ENCODE measurements at regions not wholly inside any gene's neighbourhood (a gene's known extent, or its start where the extent isn't known, plus 50 kb on each side); places are given as distances from the start of the nearest gene placed in this dataset.

- Histone ChIP-seq H3K9ac (replicated peaks in 1 of 4; ENCODE audit: extremely low read depth in 1 of 4, low read depth in 3 of 4, low read length in 3 of 4) (no peak overlapping the region), H3K4ac (replicated peaks; ENCODE audit: insufficient read length, low read depth, low read length) (no peak overlapping the region), H3K56ac (replicated peaks; ENCODE audit: insufficient read length, low read depth, low read length) (no peak overlapping the region), H4K5ac (ENCODE audit: insufficient read length, low read depth, low read length) (no peak overlapping the region), H3K4me3 (ENCODE audit: extremely low read depth in 1 of 4, insufficient read depth in 2 of 4, low read depth in 3 of 4, low read length in 4 of 4) (no peak overlapping the region), H3K79me2 (ENCODE audit: control insufficient read depth in 1 of 2, insufficient read depth in 2 of 2, low read length in 2 of 2) (no peaks in the 10 kb centered on the region), H3K27ac (ENCODE audit: low read depth, low read length) (no peak overlapping the region), H3K4me2 (ENCODE audit: insufficient read depth in 1 of 2, low read depth in 2 of 2, low read length in 2 of 2) (no peak overlapping the region), H3K27me3 (replicated peaks in 1 of 4; ENCODE audit: control insufficient read depth in 3 of 4, extremely low read depth in 1 of 4, insufficient read depth in 3 of 4, low read length in 3 of 4) (no peaks in the 10 kb centered on the region), H4K91ac (replicated peaks; ENCODE audit: insufficient read length, low read length) (no peak overlapping the region), H3K4me1 (replicated peaks in 1 of 4; ENCODE audit: control insufficient read depth in 3 of 4, insufficient read depth in 4 of 4, low read length in 3 of 4) (peaks cover 0 to 4% (median 2%) of the 10 kb centered on the region in 4 experiments; a peak in 2 of 7 replicates), H3K14ac (ENCODE audit: insufficient read length) (no peak overlapping the region), H3K23ac (ENCODE audit: insufficient read length) (no peak overlapping the region), H3K9me3 (ENCODE audit: insufficient read depth in 2 of 2, low read depth in 1 of 2, low read length in 1 of 2) (no peaks in the 10 kb centered on the region), H4K20me1 (replicated peaks in 1 of 2; ENCODE audit: control insufficient read depth in 1 of 2, insufficient read depth in 2 of 2, low read length in 2 of 2) (no peaks in the 10 kb centered on the region), H2AFZ (ENCODE audit: low read length) (no peak overlapping the region), H2BK12ac (ENCODE audit: low read depth, low read length) (no peak overlapping the region), H4K8ac (ENCODE audit: extremely low read depth, insufficient read depth, low read length) (no peak overlapping the region), H2BK5ac (ENCODE audit: low read depth, low read length) (no peak overlapping the region), H3K18ac (ENCODE audit: extremely low read depth, low read length) (no peak overlapping the region), H3K23me2 (ENCODE audit: low read depth, low read length) (no peaks in the 10 kb centered on the region), H2BK15ac (ENCODE audit: low read length) (no peak overlapping the region), H3K79me1 (ENCODE audit: low read depth, low read length) (no peaks in the 10 kb centered on the region), H2BK20ac (ENCODE audit: low read length) (no peak overlapping the region), H3K36me3 (ENCODE audit: control insufficient read depth in 2 of 4, insufficient read depth in 4 of 4, low read length in 3 of 4) (no peaks in the 10 kb centered on the region; a peak in 1 of 8 replicates), H2AK5ac (ENCODE audit: low read depth, low read length) (no peak overlapping the region), H2BK120ac (replicated peaks; ENCODE audit: low read depth, low read length) (no peak overlapping the region)
- no peak for DNase-seq (ENCODE audit: low read depth in 1 of 2, low spot score in 2 of 2)
- ChIA-PET CTCF (ENCODE audit: partially characterized antibody) (interaction anchor here (0.7 to 2.2 kb wide), 4 partner anchors 9 to 367 kb away, joined by 3 to 5 read pairs (median 3); no protein-coding TSS in a partner anchor), POLR2A (ENCODE audit: partially characterized antibody) (no interaction called here)
- FAIRE-seq, result no peak
- 75% methylated on average over 3 of the region's 3 CpGs; no CpG with 5 or more reads in 1 of the 2 experiments for WGBS, 2 experiments (ENCODE audit: extremely low coverage in 1 of 2, insufficient coverage in 1 of 2, insufficient read length in 1 of 2, insufficient replicate concordance in 2 of 2, low coverage in 1 of 2, low lambda C conversion rate in 2 of 2, missing lambda C conversion rate in 1 of 2)
- peak; percentile 46; the same call in 1 of the 2 replicates for TF ChIP-seq MAFK (IDR thresholded peaks at IDR 0.05; ENCODE audit: low read depth, low read length)
- TF ChIP-seq ZNF274 (IDR thresholded peaks at IDR 0.05; ENCODE audit: borderline replicate concordance, extremely low read depth, low read length), result no peak
- TF ChIP-seq RFX5 (IDR thresholded peaks at IDR 0.05; ENCODE audit: borderline replicate concordance, low read depth, low read length), result peak; percentile 88
These were observed 457.9 kb upstream of the CDH5 start for GRCh38 chr16:65908568-65908967.

Data from H1 (cell line).